WTC11 (cell line): ENCODE measurements at regions not wholly inside any gene's neighbourhood (a gene's known extent, or its start where the extent isn't known, plus 50 kb on each side); places are given as distances from the start of the nearest gene placed in this dataset.

Source experiments
- CTCF ChIP-seq: fragments of 200-600 bp; IDR thresholded peaks from 2 replicates; pipeline ENCODE4 v1.8.0; 2022; ENCODE audit warnings: antibody characterized with exemption
- SP1 ChIP-seq: sonication (generic); formaldehyde crosslinking; conservative IDR thresholded peaks from 2 replicates; pipeline ENCODE4 v1.8.1; 2022; ENCODE audit warnings: missing genetic modification reagents

GRCh38 chr2:83997889-83998288 is 461.2 kb downstream of the SUCLG1 start:
- TF ChIP-seq CTCF (no peak), SP1 (CRISPR knock-in tag) (no peak)
